T-cell (primary cell): ENCODE measurements at regions not wholly inside any gene's neighbourhood (a gene's known extent, or its start where the extent isn't known, plus 50 kb on each side); places are given as distances from the start of the nearest gene placed in this dataset.
"Not testable (repeated sequence)": the region's sequence is repeated elsewhere in the genome, so short reads cannot be mapped to it uniquely, and the experiment has no call there.

Source experiments
- ATAC-seq, 4 experiments: fragments of 200-7000 bp in 3 of 4; fragments of 150-1000 bp in 1 of 4; cut with Tn5 transposase; replicated peaks in 1 of 4; 1 replicate in 3 of 4; 2 replicates in 1 of 4; pipeline ENCODE4 v1.10.0; 2021; ENCODE audit warnings: moderate library complexity in 3 of 4, mild to moderate bottlenecking in 2 of 4, moderate number of reproducible peaks in 1 of 4
- CTCF ChIA-PET, 2 donors: fragments of 300-600 bp; sonication (Branson Sonifier 250); formaldehyde crosslinking; loops; one replicate each; lab custom pipeline; 2022; ENCODE audit warnings: antibody characterized with exemption in 2 of 2; lab: Charles Lee
- POLR2A ChIA-PET, 2 donors: fragments of 300-600 bp; sonication (Branson Sonifier 250); formaldehyde crosslinking; loops; one replicate each; lab custom pipeline; 2022; ENCODE audit warnings: antibody characterized with exemption in 2 of 2; lab: Charles Lee
- DNase-seq, 35 experiments: peaks; one replicate each; pipeline versions ENCODE4 v3.0.0 to v3.0.0-alpha.2; 2013 to 2023
- H3K27ac ChIP-seq: one replicate; pipeline ENCODE4 v1.5.1; 2013; ENCODE audit warnings: low read length
- H3K27me3 ChIP-seq, 2 experiments: replicated peaks in 1 of 2; 1 replicate in 1 of 2; 2 replicates in 1 of 2; pipeline versions ENCODE4 v1.6.1 to v1.7.0; 2013; ENCODE audit warnings: low read length in 1 of 2, mixed read lengths in 1 of 2; ENCODE audit not compliant: control insufficient read depth in 2 of 2, insufficient read depth in 2 of 2; ENCODE audit errors: extremely low read depth in 1 of 2
- H3K36me3 ChIP-seq, 2 donors: 1 replicate in 1 of 2; 2 replicates in 1 of 2; pipeline versions ENCODE4 v1.6.1 to v1.7.0; 2013; ENCODE audit warnings: low read length in 1 of 2; ENCODE audit not compliant: control insufficient read depth in 2 of 2, insufficient read depth in 1 of 2; ENCODE audit errors: extremely low read depth in 1 of 2
- H3K4me1 ChIP-seq, 2 experiments: 1 replicate in 1 of 2; 2 replicates in 1 of 2; pipeline versions ENCODE4 v1.6.1 to v1.7.0; 2013; ENCODE audit warnings: low read length in 2 of 2, mixed read lengths in 1 of 2; ENCODE audit not compliant: insufficient read depth in 2 of 2, control insufficient read depth in 1 of 2; ENCODE audit errors: extremely low read depth in 1 of 2
- H3K4me3 ChIP-seq, 2 donors: 1 replicate in 1 of 2; 2 replicates in 1 of 2; pipeline versions ENCODE4 v1.5.1 to v1.7.0; 2013; ENCODE audit warnings: mild to moderate bottlenecking in 2 of 2, low read length in 1 of 2, moderate library complexity in 1 of 2; ENCODE audit not compliant: control insufficient read depth in 1 of 2; ENCODE audit errors: extremely low read depth in 1 of 2
- H3K9me3 ChIP-seq: 2 replicates; pipeline ENCODE4 v1.7.0; 2013
- H3K27ac Mint-ChIP-seq, 2 donors: one replicate each; pipeline ENCODE4 v1.8.0; 2020 to 2021; ENCODE audit warnings: mild to moderate bottlenecking in 2 of 2, mixed read lengths in 2 of 2
- H3K27me3 Mint-ChIP-seq, 2 donors: one replicate each; pipeline ENCODE4 v1.8.0; 2021 to 2022; ENCODE audit warnings: mixed read lengths in 2 of 2
- H3K36me3 Mint-ChIP-seq: one replicate; pipeline ENCODE4 v1.8.0; 2021; ENCODE audit warnings: mixed read lengths
- H3K4me1 Mint-ChIP-seq, 3 donors: one replicate each; pipeline ENCODE4 v1.8.0; 2020 to 2022; ENCODE audit warnings: mixed read lengths in 3 of 3, mild to moderate bottlenecking in 1 of 3
- H3K4me3 Mint-ChIP-seq, 3 donors: one replicate each; pipeline ENCODE4 v1.8.0; 2020 to 2022; ENCODE audit warnings: mild to moderate bottlenecking in 3 of 3, mixed read lengths in 3 of 3, moderate library complexity in 3 of 3
- H3K9me3 Mint-ChIP-seq, 3 donors: one replicate each; pipeline ENCODE4 v1.8.0; 2020 to 2022; ENCODE audit warnings: mixed read lengths in 3 of 3
- WGBS: methylation state at CpG from one replicate; pipeline ENCODE4 v1.1.5; 2013; ENCODE audit warnings: missing lambda C conversion rate; ENCODE audit not compliant: insufficient coverage; 5-methylcytosine and 5-hydroxymethylcytosine counted together

DNA sequence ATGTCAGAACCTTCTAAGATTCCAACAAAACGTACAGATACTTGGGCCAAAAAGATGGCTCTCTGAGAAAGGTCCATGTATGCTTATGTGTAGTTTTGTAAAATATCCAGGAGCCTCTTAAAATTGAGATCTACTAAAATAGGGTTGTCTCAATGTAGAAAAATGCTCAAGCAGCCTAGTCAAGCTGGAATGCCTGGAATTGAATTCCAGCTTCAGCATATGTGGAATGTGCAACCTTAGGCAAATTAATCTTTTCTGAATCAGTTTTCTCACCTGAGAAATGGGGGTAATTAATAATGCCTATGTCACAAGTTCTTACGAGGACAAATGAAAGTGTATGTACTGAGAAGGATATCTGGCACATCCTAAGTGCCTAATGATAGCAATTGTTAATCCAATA is 662.4 kb downstream of the DTWD2 start:
- DNase-seq (no peak), ATAC-seq (no peak)
- H3K36me3 ChIP-seq = no peaks in the 10 kb centered on the region
- Mint-ChIP-seq H3K4me3 (no peak overlapping the region), H3K27me3 (no peaks in the 10 kb centered on the region), H3K9me3 (peaks cover 0 to 18% (median 10%) of the 10 kb centered on the region in 3 donors), H3K27ac (no peak overlapping the region), H3K4me1 (no peaks in the 10 kb centered on the region), H3K36me3 (no peaks in the 10 kb centered on the region)
- H3K9me3 ChIP-seq = no peaks in the 10 kb centered on the region
- CTCF ChIA-PET = no interaction called here
- no peak overlapping the region for H3K27ac ChIP-seq
- POLR2A ChIA-PET = no interaction called here
- H3K4me3 ChIP-seq = no peak overlapping the region
- no CpG with 5 or more reads among the region's 2 CpGs for WGBS
- no peaks in the 10 kb centered on the region for H3K27me3 ChIP-seq
- H3K4me1 ChIP-seq = no peaks in the 10 kb centered on the region

DNA sequence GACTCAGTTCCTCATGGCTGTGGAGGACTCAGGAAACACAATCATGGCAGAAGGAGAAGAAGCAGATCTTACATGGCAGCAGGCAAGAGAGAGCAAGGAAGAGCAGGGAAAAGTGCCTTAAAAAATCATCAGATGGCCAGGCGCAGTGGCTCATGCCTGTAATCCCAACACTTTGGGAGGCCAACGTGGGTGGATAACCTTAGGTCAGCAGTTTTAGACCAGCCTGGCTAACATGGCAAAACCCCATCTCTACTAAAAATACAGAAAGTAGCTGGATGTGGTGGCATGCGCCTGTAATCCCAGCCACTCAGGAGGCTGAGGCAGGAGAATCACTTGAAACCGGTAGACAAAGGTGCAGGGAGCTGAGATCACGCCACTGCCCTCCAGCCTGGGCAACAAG is 664.6 kb downstream of the DTWD2 start:
- H3K9me3 ChIP-seq, H3K36me3 ChIP-seq, H3K4me3 Mint-ChIP-seq, H3K27me3 Mint-ChIP-seq, H3K27me3 ChIP-seq, ATAC-seq, H3K4me1 ChIP-seq, H3K4me3 ChIP-seq, H3K4me1 Mint-ChIP-seq, H3K27ac Mint-ChIP-seq, POLR2A ChIA-PET, CTCF ChIA-PET, DNase-seq, H3K36me3 Mint-ChIP-seq, H3K27ac ChIP-seq: not testable (repeated sequence)
- peaks cover 0 to 23% (median 14%) of the 10 kb centered on the region in 3 donors for H3K9me3 Mint-ChIP-seq
- 73% methylated on average over 3 of the region's 5 CpGs for WGBS

DNA sequence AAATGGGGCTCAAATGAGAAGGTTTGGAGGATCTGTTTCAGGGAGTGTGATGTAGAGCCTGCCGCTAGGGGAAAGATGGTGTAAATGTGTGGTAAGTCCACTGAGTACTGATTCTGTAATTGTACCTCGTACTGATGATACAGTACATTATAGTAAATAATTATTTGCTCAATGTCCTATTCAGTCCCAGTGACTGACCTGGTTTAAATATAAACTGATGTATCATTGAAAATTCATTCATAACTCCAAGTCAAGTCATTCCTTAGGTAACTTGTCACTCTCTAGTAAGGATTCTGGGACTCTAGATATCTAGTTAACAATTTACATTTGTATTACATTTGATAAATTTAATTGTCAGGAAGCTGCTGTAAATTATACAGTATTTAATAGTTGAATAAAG is 667.3 kb downstream of the DTWD2 start:
- Histone ChIP-seq H3K27me3 (no peaks in the 10 kb centered on the region), H3K36me3 (no peaks in the 10 kb centered on the region), H3K9me3 (no peaks in the 10 kb centered on the region), H3K27ac (no peak overlapping the region), H3K4me1 (no peaks in the 10 kb centered on the region), H3K4me3 (no peak overlapping the region)
- no peak overlapping the region for H3K27ac Mint-ChIP-seq
- DNase-seq (no peak), ATAC-seq (no peak)
- no peak overlapping the region for H3K4me3 Mint-ChIP-seq
- CTCF ChIA-PET = no interaction called here
- no peaks in the 10 kb centered on the region for H3K27me3 Mint-ChIP-seq
- 80% methylated on average over 1 of the region's 2 CpGs for WGBS
- POLR2A ChIA-PET = no interaction called here
- H3K9me3 Mint-ChIP-seq = peaks cover 0 to 31% (median 14%) of the 10 kb centered on the region in 3 donors
- H3K4me1 Mint-ChIP-seq = no peaks in the 10 kb centered on the region
- H3K36me3 Mint-ChIP-seq = no peaks in the 10 kb centered on the region

DNA sequence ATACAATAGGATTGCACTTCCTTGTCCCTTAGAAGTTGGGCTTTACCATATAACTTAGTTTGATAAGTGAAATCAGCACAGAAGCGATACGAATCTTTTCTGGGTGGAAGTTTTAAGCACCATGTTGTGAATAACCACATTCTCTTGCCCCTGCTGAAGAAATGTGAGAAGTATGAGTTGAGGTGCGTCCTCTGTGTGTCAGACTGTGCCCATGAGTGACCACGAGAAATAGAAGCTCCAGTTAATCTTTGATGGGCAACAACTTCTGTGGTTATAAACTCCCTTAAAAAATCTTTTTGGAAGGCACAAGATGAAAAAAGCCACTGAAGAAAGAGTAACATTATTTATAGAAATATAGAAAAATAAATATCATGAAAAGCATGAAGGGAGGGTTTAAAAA is 668.2 kb downstream of the DTWD2 start:
- no peak for ATAC-seq
- WGBS = 100% methylated on average over 1 of the region's 4 CpGs

DNA sequence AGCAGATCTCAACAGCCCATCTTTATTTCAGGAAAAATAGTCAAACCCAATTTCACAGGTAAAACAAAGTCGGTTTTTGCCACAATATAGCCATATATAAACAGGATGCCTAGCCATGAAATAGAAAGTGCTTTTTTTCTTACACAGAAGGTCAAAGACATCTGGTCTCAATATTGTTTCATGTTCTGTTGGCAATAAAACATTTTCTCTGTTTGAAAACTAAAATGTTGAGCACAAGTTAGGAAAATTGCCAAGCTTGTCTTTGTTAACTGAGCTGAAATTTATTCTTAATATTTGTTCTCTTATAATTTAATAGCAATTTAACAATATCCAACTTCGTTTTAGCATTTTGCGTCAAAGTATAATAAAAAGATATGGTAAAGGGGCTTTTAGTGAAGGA is 673.4 kb downstream of the DTWD2 start:
- Mint-ChIP-seq H3K36me3 (no peaks in the 10 kb centered on the region), H3K4me1 (no peaks in the 10 kb centered on the region), H3K27me3 (no peaks in the 10 kb centered on the region), H3K27ac (no peak overlapping the region), H3K4me3 (no peak overlapping the region), H3K9me3 (peaks cover 0 to 12% (median 7%) of the 10 kb centered on the region in 3 donors)
- no peaks in the 10 kb centered on the region for H3K27me3 ChIP-seq
- DNase-seq (no peak), ATAC-seq (no peak)
- H3K4me3 ChIP-seq = no peak overlapping the region
- no peaks in the 10 kb centered on the region for H3K4me1 ChIP-seq
- POLR2A ChIA-PET = no interaction called here
- CTCF ChIA-PET = no interaction called here
- no CpG with 5 or more reads among the region's 3 CpGs for WGBS
- H3K36me3 ChIP-seq = no peaks in the 10 kb centered on the region
- no peaks in the 10 kb centered on the region for H3K9me3 ChIP-seq
- H3K27ac ChIP-seq = no peak overlapping the region

More for the DNA sequence above, 668.2 kb downstream of the DTWD2 start:
- Histone ChIP-seq H3K4me3 (no peak overlapping the region), H3K27me3 (no peaks in the 10 kb centered on the region), H3K36me3 (no peaks in the 10 kb centered on the region), H3K9me3 (no peaks in the 10 kb centered on the region), H3K4me1 (no peaks in the 10 kb centered on the region), H3K27ac (no peak overlapping the region)
- Mint-ChIP-seq H3K27me3 (no peaks in the 10 kb centered on the region), H3K27ac (no peak overlapping the region), H3K4me3 (no peak overlapping the region), H3K9me3 (peaks cover 0 to 31% (median 14%) of the 10 kb centered on the region in 3 donors), H3K4me1 (no peaks in the 10 kb centered on the region), H3K36me3 (no peaks in the 10 kb centered on the region)
- ChIA-PET CTCF (no interaction called here), POLR2A (no interaction called here)
- no peak for DNase-seq

DNA sequence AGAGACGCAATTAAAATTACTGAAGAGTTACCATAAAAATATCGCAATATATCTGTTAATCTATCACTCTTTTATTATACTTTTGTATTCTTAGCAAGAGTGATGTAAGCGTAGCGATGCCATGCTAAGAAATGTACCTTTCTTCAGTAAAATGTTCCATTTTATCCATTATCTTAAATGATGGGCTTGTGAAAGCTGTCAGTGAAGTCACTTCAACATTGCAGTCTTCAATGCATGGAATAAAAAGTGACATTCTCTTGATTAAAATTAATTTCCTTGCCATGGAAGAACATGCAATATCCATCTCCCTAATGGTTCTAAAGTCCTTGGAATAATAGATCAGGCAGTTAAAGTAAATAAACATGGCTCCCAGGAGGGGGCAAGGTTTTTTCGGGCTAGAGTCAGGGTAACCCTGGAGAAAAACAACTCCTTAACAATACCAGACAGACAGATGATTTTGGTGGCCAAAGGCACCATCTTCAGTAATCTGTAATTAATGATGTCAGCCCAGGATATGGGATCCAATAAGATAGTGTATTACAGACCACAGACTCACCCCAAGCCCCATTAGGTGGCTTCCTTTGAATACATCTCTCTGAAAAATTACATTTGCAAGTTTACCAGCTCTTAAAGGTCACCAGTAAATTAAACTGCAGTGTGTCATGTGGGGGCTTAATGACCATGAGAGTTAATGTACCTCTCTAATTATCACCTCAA is 677.1 kb downstream of the DTWD2 start:
- no CpG with 5 or more reads among the region's 5 CpGs for WGBS
- no peaks in the 10 kb centered on the region for H3K36me3 Mint-ChIP-seq
- H3K4me3 Mint-ChIP-seq = no peak overlapping the region
- no peak overlapping the region for H3K27ac Mint-ChIP-seq
- Histone ChIP-seq H3K36me3 (no peaks in the 10 kb centered on the region), H3K27ac (no peak overlapping the region), H3K4me1 (no peaks in the 10 kb centered on the region), H3K4me3 (no peak overlapping the region), H3K27me3 (no peaks in the 10 kb centered on the region), H3K9me3 (no peaks in the 10 kb centered on the region)
- peaks cover under 1 to 8% (median 4%) of the 10 kb centered on the region in 3 donors for H3K9me3 Mint-ChIP-seq
- DNase-seq (no peak), ATAC-seq (no peak)
- ChIA-PET CTCF (no interaction called here), POLR2A (no interaction called here)
- no peaks in the 10 kb centered on the region for H3K4me1 Mint-ChIP-seq
- H3K27me3 Mint-ChIP-seq = no peaks in the 10 kb centered on the region

DNA sequence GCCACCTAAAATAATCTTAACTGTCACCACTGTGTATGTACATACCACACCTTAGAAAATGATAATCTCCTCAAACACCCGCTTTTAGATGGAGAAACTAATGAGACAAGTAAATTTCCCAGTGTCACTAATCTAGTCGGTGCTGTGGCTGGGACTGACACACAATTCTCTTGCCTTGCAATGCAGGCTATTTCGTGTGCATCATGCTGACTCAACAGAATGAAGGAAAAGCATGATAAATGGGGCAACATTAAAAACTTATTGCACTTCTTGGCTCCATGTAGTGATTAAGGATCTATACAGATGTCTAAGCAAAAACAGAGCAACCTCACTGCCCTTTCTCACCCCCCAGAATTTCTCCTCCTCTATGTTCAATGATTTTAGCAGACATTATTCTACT is 677.9 kb downstream of the DTWD2 start:
- DNase-seq (no peak), ATAC-seq (no peak)
- no peaks in the 10 kb centered on the region for H3K27me3 Mint-ChIP-seq
- H3K4me3 Mint-ChIP-seq = no peak overlapping the region
- no peaks in the 10 kb centered on the region for H3K4me1 ChIP-seq
- no peaks in the 10 kb centered on the region for H3K36me3 Mint-ChIP-seq
- H3K9me3 Mint-ChIP-seq = peaks cover 7 to 10% (median 8%) of the 10 kb centered on the region in 3 donors
- H3K27ac Mint-ChIP-seq = no peak overlapping the region
- no peaks in the 10 kb centered on the region for H3K27me3 ChIP-seq
- ChIA-PET CTCF (no interaction called here), POLR2A (no interaction called here)
- WGBS = 40% methylated on average over 1 of the region's 3 CpGs
- no peaks in the 10 kb centered on the region for H3K9me3 ChIP-seq
- no peak overlapping the region for H3K27ac ChIP-seq
- H3K36me3 ChIP-seq = no peaks in the 10 kb centered on the region
- H3K4me1 Mint-ChIP-seq = no peaks in the 10 kb centered on the region
- H3K4me3 ChIP-seq = no peak overlapping the region
